Lower lobe of right lung (tissue), 2 donors: ENCODE measurements at regions not wholly inside any gene's neighbourhood (a gene's known extent, or its start where the extent isn't known, plus 50 kb on each side); places are given as distances from the start of the nearest gene placed in this dataset.

Source experiments
- ATAC-seq, 2 donors: fragments of 200-7000 bp; cut with Tn5 transposase; one replicate each; pipeline ENCODE4 v1.9.1; 2020 to 2022; ENCODE audit warnings: mild to moderate bottlenecking in 2 of 2, moderate library complexity in 2 of 2
- DNase-seq: peaks from one replicate; pipeline ENCODE4 v3.0.0-alpha.2; 2020
- H3K27ac ChIP-seq: fragments of 200-600 bp; one replicate; pipeline ENCODE4 v1.8.0; 2022
- H3K27me3 ChIP-seq: fragments of 200-600 bp; one replicate; pipeline ENCODE4 v1.8.0; 2022; ENCODE audit warnings: low read depth
- H3K36me3 ChIP-seq: fragments of 200-600 bp; one replicate; pipeline ENCODE4 v1.8.0; 2022; ENCODE audit warnings: mild to moderate bottlenecking
- H3K4me1 ChIP-seq: fragments of 200-600 bp; one replicate; pipeline ENCODE4 v1.8.0; 2022
- H3K4me3 ChIP-seq: fragments of 200-600 bp; one replicate; pipeline ENCODE4 v1.8.0; 2022; ENCODE audit warnings: mild to moderate bottlenecking
- H3K9me3 ChIP-seq: fragments of 200-600 bp; one replicate; pipeline ENCODE4 v1.8.0; 2022
- CTCF ChIP-seq: fragments of 200-600 bp; IDR thresholded peaks from one replicate; pipeline ENCODE4 v1.8.0; 2022; ENCODE audit warnings: antibody characterized with exemption, mild to moderate bottlenecking
- intact Hi-C: fragments of 100-400 bp; cut with DNase I; formaldehyde crosslinking; loops from one replicate; pipeline ENCODE4 v1.11.0; 2022
- donor health status: DM: no; HTN: yes; CAD: no; lungs with severe emphysema.

- Histone ChIP-seq H3K27me3 (no peaks in the 10 kb centered on the region), H3K4me3 (no peak overlapping the region), H3K27ac (no peak overlapping the region), H3K36me3 (no peaks in the 10 kb centered on the region), H3K9me3 (no peaks in the 10 kb centered on the region), H3K4me1 (no peaks in the 10 kb centered on the region)
- DNase-seq, result no peak
- intact Hi-C loops, result no loop called here
- no peak for ATAC-seq
- TF ChIP-seq CTCF, result no peak
Measured at GRCh38 chr10:57822965-57823364, 444.7 kb downstream of the IPMK start.

GRCh38 chr10:57818522-57818921, 449.2 kb downstream of the IPMK start:
- no peak overlapping the region for H3K27ac ChIP-seq
- no peaks in the 10 kb centered on the region for H3K4me1 ChIP-seq
- no peaks in the 10 kb centered on the region for H3K9me3 ChIP-seq
- intact Hi-C loops, result no loop called here
- no peaks in the 10 kb centered on the region for H3K36me3 ChIP-seq
- TF ChIP-seq CTCF, result no peak
- H3K27me3 ChIP-seq, result no peaks in the 10 kb centered on the region
- no peak for DNase-seq
- no peak overlapping the region for H3K4me3 ChIP-seq
- ATAC-seq, result no peak

- no peak for TF ChIP-seq CTCF
- intact Hi-C loops, result no loop called here
- no peaks in the 10 kb centered on the region for H3K4me1 ChIP-seq
- DNase-seq, result no peak
- H3K36me3 ChIP-seq, result no peaks in the 10 kb centered on the region
- no peak for ATAC-seq
- H3K27ac ChIP-seq, result no peak overlapping the region
- no peaks in the 10 kb centered on the region for H3K27me3 ChIP-seq
- H3K9me3 ChIP-seq, result no peaks in the 10 kb centered on the region
- no peak overlapping the region for H3K4me3 ChIP-seq
Measured at GRCh38 chr10:57817741-57818140, 450.0 kb downstream of the IPMK start.

- Histone ChIP-seq H3K4me3 (no peak overlapping the region), H3K4me1 (no peaks in the 10 kb centered on the region), H3K27ac (no peak overlapping the region), H3K9me3 (no peaks in the 10 kb centered on the region), H3K27me3 (no peaks in the 10 kb centered on the region), H3K36me3 (no peaks in the 10 kb centered on the region)
- ATAC-seq (no peak), DNase-seq (no peak)
- intact Hi-C loops, result no loop called here
- no peak for TF ChIP-seq CTCF
Measured at GRCh38 chr10:57815949-57816348, 451.7 kb downstream of the IPMK start.

GRCh38 chr10:57809961-57810360, 457.7 kb downstream of the IPMK start:
- H3K27me3 ChIP-seq, result no peaks in the 10 kb centered on the region
- intact Hi-C loops, result no loop called here
- DNase-seq (no peak), ATAC-seq (no peak)
- H3K4me1 ChIP-seq, result no peaks in the 10 kb centered on the region
- no peaks in the 10 kb centered on the region for H3K9me3 ChIP-seq
- H3K27ac ChIP-seq, result no peak overlapping the region
- no peak overlapping the region for H3K4me3 ChIP-seq
- no peak for TF ChIP-seq CTCF
- H3K36me3 ChIP-seq, result no peaks in the 10 kb centered on the region

GRCh38 chr10:57807906-57808305, 459.8 kb downstream of the IPMK start:
- Histone ChIP-seq H3K36me3 (no peaks in the 10 kb centered on the region), H3K4me1 (no peaks in the 10 kb centered on the region), H3K9me3 (no peaks in the 10 kb centered on the region), H3K27me3 (no peaks in the 10 kb centered on the region), H3K27ac (no peak overlapping the region), H3K4me3 (no peak overlapping the region)
- DNase-seq (no peak), ATAC-seq (no peak)
- no peak for TF ChIP-seq CTCF
- intact Hi-C loops, result no loop called here
